HG03097 (cell line): ENCODE measurements at regions not wholly inside any gene's neighbourhood (a gene's known extent, or its start where the extent isn't known, plus 50 kb on each side); places are given as distances from the start of the nearest gene placed in this dataset.

ENCODE experiments used
- ATAC-seq: cut with Tn5 transposase; IDR thresholded peaks from one replicate; pipeline ENCODE4 v1.9.1; 2021; ENCODE audit not compliant: unreplicated experiment, low FRiP score

DNA sequence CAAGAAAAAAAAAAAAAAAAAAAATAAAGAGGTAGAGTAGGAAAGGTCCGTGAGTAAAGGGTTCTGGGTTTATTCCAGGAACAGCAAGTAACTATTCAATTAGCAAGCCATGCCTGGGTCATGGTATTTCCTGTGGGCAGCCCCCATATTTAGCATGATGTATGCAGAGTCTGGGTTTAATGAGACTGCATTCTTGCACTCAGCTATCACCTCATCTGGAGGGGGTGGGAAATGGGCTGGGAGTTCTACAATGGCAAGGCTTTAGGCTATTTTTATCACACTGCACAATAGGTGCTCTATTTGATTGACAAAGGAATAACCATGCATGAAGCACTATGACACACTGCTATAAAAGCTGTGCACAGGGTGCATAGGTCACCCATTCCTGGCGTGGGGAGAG, 104.0 kb upstream of the CCL2 start:
- no peak for ATAC-seq

GRCh38 chr17:34153991-34154390, 101.1 kb upstream of the CCL2 start:
- no peak for ATAC-seq

- ATAC-seq = no peak
Measured at GRCh38 chr17:34154961-34155730, 99.9 kb upstream of the CCL2 start.

GRCh38 chr17:34155947-34156346, 99.1 kb upstream of the CCL2 start:
- ATAC-seq = no peak

GRCh38 chr17:34156401-34156740, 98.7 kb upstream of the CCL2 start:
- no peak for ATAC-seq

- no peak for ATAC-seq
Measured at GRCh38 chr17:34156741-34157589, 98.1 kb upstream of the CCL2 start.

GRCh38 chr17:34161690-34162089, 93.4 kb upstream of the CCL2 start:
- no peak for ATAC-seq

- ATAC-seq = no peak
Measured at GRCh38 chr17:34163123-34163522, 92.0 kb upstream of the CCL2 start.

GRCh38 chr17:34163646-34164045, 91.4 kb upstream of the CCL2 start:
- no peak for ATAC-seq

- ATAC-seq = no peak
Measured at GRCh38 chr17:34164837-34165236, 90.2 kb upstream of the CCL2 start.

GRCh38 chr17:34166352-34166751, 88.7 kb upstream of the CCL2 start:
- ATAC-seq = no peak

- ATAC-seq = no peak
Measured at GRCh38 chr17:34167354-34167753, 87.7 kb upstream of the CCL2 start.

- no peak for ATAC-seq
Measured at GRCh38 chr17:34168989-34169388, 86.1 kb upstream of the CCL2 start.

DNA sequence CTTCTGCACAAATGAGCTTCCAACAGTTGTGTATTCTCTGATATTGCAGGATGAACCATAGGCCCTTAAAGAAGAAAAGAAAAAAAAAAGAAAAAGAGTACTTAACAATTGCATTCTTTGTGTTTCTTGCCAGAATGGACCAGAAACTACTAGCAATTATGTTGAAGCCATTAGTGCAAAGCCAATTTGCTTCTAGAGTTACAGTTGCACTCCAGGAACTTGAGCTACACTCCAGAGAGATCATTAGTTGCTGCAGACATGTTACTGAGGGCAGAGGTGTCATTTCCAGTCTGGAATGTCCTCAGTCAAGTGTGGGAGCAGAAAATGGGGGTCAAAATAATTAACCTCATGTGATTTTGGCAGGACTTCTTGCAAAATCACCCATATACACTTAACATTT, 85.6 kb upstream of the CCL2 start:
- ATAC-seq = no peak

DNA sequence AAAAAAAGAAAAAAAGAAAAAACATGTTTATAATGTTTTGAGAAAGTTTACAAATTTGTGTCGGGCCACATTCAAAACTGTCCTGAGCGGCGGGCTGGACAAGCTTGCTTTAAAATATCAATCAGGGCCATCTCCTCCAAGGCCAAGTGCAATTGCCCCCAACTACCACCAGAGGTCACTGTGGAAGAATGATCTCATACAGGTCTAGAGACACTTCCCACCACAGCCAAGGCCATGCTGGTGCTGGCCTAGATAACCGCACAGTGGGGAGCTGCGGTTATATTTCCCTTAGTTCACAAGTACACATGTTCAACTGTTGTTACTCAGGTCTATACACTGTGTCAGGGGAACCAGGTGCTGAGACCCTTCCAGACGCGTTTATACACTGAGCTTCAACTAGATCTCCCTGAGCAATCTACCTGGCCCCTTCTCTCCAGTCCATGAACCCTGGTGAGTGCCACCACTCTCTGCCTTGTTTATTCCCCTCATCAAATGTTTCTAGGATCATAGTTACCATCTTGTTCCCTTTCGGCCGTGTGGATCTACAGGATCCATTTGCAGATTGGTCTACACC, 83.8 kb upstream of the CCL2 start:
- ATAC-seq = no peak

DNA sequence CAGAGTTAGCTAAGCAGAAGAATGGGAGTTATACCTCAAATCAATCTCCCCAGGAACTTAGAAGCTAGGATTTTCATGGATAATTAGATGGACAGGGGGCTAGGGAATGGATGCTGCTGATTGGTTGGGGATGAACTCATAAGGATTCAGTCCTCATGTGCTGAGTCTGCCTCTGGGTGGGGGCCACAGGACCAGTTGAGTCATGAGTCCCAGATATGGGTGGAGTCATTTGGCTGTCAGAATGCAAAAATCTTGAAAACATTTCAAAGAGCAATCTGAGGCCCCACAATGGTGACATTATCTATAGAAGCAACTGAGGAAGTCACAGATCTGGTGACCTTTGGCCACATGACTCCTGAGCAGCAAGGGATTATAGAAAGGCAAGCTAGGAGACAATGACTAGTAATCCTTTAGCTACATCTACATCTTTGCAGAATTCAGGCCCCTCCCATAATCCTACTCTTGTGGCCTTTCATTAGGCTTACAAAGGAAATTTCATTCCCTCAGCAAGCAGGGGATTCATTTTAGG, 82.6 kb upstream of the CCL2 start:
- no peak for ATAC-seq

DNA sequence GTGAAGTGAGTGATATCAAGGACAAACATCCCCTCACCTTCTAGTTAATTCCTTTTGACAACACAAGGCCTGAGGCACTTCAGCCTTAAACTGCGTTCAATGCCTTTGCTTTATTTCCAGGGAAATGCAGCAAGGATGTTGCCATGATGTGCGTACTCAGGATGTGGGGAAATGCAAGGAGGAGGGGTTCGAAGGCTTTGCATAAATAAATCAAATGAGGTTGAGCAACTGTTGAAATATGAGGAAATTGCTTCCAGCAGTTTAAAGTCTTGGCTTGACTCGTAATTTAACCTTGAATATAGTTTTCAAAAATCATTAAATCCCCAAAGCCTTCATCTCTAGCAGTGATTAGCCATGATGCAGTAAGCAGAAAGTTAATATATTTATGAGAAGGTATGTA, 81.8 kb upstream of the CCL2 start:
- ATAC-seq = no peak

- no peak for ATAC-seq
Measured at GRCh38 chr17:34174496-34174895, 80.6 kb upstream of the CCL2 start.

DNA sequence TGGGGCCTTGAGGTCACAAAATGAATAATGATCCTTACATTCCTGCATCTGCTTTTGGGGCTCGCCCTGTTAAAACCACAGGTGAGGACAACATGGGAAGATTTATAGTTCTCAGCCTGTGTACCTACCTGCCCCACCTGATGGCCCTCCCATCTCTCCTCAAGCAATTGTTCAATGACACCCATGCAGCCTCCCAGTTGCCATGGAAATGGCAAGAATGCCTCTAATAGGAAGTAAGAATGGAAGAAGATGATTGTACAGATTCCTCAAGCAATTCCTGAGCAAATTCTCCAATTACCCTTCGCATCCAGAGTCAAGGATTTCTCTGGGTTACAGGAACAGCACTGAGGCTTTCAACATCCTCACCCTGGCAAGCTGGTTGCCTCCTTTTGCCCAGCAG, 78.6 kb upstream of the CCL2 start:
- no peak for ATAC-seq

DNA sequence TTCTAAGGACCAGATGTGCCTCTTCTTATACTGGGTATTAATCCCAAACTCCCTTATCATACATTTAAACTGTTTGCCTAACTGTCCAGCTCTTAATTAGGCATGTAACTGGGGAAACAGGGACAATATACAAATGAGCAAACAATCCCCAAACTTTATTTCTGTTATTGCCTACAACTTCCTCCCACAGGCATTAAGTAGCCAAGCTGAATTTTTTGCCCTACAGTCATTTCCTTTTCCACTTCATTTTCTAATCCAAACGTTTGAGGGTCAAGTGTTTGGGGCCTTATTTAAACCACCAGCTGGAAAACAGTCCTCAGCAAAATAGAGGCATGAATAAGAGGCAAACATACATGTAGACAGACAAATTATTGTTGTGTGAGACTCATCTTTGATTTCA, 77.4 kb upstream of the CCL2 start:
- no peak for ATAC-seq

DNA sequence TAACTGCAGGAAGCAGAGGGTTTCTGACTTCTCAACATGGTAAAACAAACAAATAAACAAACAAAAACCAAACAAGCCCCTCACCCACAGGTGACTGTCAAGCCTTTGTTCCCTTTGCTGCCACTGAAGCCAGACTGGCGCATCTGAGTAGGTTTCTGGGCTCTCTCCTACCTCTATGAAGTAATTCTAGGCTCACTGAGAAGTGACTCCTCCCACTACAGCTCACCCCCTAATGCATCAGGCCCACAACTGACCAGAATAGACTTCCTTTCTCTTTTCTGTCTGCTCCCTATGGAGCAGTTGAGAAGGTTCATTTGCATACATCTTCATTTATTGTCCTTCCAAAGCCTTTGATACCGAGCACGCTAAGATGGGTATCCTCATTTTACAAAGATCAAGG, 77.0 kb upstream of the CCL2 start:
- no peak for ATAC-seq
